HG02763 (cell line): ENCODE measurements at regions not wholly inside any gene's neighbourhood (a gene's known extent, or its start where the extent isn't known, plus 50 kb on each side); places are given as distances from the start of the nearest gene placed in this dataset.
"Not testable (repeated sequence)": the region's sequence is repeated elsewhere in the genome, so short reads cannot be mapped to it uniquely, and the experiment has no call there.

Source experiments
- ATAC-seq: cut with Tn5 transposase; IDR thresholded peaks from one replicate; pipeline ENCODE4 v1.9.1; 2021; ENCODE audit warnings: mild to moderate bottlenecking, moderate library complexity; ENCODE audit not compliant: unreplicated experiment

DNA sequence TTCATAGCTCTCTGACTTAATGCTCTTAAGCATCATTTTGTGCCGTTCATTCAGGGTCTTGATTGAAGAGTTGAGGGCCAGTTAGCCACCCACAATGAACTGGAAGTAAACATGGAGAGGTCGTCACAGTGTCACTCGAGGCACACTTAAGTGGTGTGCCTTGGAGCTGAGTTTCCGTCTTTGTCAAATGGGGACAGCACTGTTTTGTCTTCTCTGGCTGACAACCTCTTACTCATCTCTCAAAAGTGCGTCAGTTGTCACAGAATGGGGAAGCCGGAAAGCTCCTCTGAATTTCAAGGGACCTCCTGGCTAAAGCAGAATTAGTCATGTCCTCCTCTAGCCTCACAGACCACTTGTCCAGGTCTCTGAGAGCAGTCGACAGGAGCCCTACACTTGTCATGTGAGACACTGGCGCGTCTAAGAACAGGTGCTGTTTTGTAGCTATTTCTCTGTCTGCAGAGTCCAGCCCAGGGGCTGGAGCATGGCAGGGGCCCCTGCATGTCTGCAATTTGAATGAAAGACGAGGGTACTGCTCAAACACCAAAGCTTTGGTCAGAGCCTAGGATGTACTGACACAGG, 231.5 kb downstream of the NPIPA7 start:
- ATAC-seq, result not testable (repeated sequence)

DNA sequence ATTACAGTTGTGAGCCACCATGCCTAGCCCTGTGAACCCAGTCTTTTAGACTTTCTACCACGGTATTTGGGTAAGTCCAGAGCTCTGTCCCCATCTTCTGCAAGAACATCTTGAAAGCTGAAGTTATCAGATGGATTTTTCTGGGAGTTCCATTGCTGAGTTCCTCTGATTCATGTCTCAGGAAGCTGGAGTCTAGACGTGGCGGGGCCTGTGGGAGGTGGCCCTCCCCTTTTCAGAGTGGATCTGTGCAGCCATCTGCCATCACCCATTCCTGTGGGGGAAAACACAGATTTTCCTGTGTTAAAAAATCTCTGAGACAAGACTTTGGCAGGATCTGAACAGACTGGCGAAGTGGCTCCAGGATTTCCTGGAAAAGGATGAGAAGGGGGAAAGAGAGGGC, 234.3 kb downstream of the NPIPA7 start:
- ATAC-seq, result not testable (repeated sequence)

DNA sequence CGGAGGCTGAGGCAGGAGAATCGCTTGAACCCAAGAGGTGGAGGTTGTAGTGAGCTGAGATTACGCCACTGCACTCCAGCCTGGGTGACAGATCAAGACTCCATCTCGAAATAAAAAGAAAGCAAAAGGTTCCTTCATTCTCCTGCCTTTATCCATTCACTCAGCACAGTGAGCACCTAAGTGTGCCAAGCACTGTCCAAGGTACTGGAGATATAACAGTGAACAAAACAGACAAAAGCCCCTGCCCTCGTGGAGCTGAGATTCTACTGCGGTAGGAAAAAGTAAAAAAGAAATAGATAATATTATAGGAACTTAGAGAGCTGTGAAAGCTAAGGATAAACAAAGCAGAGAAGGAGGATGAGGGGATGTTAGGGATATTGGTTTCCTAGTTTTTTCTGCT, 235.5 kb downstream of the NPIPA7 start:
- ATAC-seq, result not testable (repeated sequence)

DNA sequence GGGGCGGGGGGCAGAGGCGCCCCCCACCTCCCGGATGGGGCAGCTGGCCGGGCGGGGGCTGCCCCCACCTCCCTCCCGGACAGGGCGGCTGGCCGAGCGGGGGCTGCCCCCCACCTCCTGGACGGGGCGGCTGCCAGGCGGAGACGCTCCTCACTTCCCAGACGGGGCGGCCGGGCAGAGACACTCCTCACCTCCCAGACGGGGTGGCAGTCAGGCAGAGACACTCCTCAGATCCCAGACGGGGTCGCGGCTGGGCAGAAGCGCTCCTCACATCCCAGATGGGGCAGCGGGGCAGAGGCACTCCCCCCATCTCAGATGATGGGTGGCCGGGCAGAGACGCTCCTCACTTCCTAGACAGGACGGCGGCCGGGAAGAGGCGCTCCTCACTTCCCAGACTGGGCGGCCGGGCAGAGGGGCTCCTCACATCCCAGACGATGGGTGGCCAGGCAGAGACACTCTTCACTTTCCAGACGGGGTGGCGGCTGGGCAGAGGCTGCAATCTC, 240.1 kb downstream of the NPIPA7 start:
- not testable (repeated sequence) for ATAC-seq

DNA sequence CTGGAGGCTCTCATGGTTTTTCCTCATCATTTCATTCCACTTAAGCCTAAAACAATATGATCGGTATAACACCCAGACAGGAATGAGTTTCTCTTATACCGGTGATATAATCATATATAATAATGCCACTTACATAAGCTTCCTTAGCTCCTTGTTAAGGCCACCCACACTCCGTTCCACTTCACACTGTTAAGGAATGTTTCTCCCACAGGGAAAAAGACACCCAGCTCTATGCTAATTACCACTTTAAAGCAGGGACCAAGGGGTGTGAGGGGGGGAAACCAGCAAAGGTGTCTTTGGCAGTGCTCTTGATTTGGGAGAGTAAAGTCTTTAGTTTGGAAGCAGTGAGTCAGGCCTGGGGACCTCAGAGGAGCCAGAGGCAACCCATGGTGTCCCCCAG, 245.4 kb downstream of the NPIPA7 start:
- ATAC-seq, result not testable (repeated sequence)

DNA sequence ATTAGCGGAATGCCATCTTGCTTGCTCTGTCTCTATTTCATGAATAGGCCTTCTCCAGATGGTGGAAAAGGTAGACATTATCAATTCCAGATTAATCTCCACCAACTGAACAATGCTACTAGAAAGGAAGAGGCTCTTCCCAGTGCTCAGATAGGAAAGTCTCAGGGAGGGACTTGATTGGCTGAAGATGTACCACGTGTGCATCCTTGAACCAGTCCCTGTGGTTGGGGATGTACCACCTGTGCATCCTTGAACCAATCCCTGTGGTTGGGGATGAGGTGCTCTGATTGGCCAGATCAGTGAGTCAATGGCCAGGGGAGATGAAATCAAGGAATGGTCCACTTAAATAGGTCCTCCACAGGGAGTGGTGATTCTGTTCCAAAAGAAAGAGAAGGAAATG, 246.2 kb downstream of the NPIPA7 start:
- not testable (repeated sequence) for ATAC-seq

DNA sequence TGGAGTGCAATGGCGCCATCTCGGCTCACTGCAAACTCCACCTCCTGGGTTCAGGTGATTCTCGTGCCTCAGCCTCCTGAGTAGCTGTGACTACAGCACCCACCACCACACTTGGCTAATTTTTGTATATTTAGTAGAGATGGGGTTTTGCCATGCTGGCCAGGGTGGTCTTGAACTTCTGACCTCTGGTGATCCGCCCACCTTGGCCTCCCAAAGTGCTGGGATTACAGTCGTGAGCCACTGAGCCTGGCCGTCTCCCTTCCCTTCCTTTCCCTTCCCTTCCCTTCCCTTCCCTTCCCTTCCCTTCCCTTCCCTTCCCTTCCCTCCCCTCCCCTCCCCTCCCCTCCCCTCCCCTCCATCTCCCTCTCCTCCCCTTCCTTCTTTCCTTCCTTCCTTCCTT, 248.9 kb downstream of the NPIPA7 start:
- not testable (repeated sequence) for ATAC-seq

DNA sequence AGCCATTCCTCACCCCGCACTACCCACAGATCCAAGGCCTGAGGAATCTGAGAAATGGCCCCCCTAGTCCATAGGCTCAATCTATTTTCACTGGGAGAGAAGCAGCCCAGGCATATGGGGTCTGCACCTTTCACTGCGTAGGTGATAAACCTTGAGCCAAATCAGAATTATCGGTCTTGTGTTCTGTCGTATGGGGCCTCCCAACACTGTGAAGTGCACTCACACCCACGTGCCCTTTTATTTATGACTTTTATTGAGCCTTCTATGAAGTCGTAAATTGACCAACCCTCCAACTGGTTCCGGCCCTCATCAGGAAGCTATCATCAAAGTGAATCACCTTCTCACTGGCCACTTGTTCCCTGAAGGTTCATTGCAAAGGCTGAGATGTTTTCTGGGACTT, 259.3 kb downstream of the NPIPA7 start:
- not testable (repeated sequence) for ATAC-seq

DNA sequence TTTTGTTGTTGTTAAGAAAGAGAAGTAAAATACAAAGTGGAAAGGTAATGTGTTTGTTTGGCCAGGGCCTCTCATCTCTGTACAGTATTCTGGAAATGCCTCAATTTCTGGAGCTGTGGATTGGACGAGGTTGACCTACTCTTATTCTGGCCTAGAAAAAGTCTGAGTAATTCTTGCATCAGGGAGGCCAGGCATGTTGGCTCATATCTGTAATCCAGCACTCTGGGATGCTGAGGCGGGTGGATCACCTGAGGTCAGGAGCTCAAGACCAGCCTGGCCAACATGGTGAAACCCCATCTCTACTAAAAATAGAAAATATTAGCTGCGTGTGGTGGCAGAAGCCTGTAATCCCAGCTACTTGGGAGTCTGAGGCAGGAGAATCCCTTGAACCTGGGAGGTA, 259.8 kb downstream of the NPIPA7 start:
- not testable (repeated sequence) for ATAC-seq

DNA sequence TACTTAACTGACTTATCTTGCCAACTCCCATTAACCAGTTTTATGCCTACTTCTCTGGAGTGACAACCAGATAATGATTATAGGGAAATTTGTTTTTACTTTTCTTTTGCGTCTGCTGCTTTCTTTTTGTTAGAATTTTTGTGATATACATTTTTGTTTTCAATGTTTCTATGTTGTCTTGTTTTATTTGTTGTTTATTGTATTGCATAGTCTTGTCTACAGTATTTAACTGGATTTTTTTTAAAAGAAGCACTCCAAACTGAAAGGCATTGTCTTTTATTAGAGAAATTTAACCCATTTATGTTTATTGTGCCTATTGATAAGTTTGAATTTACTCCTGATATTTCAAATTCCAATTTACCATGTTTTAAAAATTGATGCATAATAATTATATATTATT, 264.9 kb downstream of the NPIPA7 start:
- ATAC-seq, result not testable (repeated sequence)

DNA sequence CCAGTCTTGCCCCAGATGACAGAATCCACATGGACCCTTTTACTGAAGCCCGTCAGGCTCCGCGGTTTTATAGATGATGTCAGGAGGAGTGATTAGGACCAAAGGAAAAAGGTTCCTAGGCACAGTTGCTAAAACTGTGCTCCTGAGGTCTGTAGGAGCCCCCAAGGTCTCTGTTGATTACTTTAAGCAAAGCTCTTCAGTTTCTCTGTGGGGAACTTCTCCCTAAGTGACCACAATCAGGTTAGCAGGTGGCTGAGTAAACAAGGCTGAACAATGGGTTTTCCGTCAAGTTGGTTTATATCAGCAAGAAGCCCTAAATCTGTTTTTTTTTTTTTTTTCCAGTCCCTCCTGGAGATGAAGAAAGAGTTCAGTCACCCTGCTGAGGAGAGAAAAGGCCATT, 269.1 kb downstream of the NPIPA7 start:
- not testable (repeated sequence) for ATAC-seq

DNA sequence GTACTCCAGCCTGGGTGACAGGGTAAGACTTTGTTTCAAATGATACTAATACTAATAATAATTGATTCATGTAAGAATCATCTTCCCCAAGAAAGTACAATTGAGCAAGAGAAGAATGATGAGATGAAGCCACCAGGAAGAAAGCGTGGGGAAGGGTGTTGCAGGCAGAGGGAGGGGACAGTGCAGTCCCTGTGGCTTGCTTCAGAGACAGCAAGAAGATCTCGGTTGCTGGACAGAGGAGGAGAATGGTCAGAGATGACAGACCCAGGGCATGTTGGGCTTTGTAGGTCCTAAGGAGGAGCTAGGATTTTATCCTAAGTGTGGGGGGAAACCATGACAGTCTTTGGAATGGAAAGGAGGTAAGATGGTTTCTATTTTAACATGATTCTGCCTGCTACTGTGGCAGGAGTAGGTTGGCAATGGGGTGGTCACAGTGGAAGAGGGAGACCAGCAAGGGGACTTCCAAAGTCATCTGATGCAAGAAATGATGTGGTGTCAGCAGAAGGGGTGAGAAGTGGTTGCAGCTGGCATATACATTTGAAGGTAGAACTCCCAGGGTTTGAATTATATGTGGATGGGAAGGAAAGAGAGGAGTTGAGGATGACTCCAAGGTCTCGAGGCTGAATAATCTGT, 293.4 kb downstream of the NPIPA7 start:
- ATAC-seq, result not testable (repeated sequence)

DNA sequence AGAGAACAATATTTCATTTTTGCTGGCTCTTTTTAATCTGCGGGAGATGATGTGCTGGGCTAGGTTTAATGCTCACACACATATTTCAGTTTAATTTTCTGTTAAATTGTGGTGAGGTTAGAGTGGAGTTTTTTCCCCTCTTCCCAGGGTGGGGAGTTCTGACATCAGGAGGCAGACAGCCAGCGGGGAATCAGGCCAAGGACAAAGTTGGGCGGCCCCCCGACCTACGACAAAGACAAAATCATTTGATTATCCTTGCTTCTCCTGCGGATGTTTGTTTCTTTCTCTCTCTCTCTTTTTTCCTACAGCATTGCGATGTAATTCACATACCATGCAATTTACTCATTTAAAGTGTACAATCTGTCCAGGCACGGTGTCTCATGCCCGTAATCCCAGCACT, 295.9 kb downstream of the NPIPA7 start:
- not testable (repeated sequence) for ATAC-seq

DNA sequence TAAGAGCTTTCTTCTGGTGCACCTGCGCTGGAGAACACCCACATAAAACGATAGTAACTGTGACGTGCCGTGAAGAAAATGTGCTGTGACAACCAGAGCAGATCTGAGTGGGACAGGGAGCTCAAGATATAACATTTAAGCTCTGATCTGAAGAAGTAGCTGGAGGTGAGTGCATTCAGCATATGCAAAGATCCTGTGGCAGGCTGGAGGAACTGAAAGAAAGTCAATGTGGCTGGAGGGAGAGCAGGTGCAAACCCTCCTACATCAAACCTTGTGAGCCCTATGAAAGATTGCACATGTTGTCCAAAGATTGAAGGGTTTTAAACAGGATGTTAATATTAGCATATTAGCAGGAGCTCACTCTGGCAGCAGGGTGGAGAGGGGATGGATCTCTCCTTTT, 342.9 kb downstream of the NPIPA7 start:
- ATAC-seq, result not testable (repeated sequence)

DNA sequence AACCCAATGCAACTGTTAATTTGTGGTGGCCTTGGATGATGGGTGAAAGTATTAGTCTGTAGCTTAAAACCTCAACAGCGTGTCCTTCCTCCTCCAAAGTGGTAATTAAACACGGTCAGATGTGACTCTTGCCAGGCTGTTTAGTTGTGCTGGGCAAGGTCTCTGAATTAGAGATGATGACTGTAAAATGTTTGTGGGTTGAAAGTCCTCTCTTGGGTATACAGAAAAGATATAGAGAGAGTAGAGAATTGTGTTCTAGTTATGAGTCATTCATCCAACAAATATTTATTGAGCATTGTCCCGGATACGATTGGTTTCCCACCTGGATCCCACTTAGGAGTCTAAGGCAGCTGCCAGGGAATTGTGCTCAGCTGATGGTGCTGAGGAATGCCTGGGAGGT, 343.7 kb downstream of the NPIPA7 start:
- ATAC-seq, result not testable (repeated sequence)

DNA sequence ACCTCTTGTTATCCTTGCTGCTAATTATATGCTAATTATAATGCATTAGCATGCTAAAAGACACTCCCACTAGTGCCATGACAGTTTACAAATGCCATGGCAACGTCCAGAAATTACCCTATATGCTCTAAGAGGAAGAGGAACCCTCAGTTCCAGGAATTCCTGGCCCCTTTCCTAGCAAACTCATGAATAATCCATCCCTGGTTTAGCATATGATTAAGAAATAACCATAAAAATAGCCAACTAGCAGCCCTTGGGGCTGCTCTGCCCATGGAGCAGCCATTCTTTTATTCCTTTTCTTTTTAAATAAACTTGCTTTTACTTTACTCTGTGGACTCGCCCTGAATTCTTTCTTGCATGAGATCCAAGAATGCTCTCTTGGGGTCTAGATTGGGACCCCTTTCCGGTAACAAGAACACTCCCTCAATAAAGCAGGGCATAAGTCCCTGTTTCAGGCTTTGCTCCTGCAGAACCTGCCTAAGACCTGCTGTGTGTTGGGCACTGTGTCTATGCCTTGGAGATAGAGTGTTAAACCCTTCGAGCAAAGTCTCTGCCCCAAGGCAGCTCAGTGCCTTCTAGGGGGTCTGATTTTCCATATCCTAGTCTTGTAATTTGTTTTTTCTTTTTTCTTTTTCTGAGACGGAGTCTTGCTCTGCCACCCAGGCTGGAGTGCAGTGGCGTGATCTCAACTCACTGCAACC, 345.0 kb downstream of the NPIPA7 start:
- not testable (repeated sequence) for ATAC-seq

DNA sequence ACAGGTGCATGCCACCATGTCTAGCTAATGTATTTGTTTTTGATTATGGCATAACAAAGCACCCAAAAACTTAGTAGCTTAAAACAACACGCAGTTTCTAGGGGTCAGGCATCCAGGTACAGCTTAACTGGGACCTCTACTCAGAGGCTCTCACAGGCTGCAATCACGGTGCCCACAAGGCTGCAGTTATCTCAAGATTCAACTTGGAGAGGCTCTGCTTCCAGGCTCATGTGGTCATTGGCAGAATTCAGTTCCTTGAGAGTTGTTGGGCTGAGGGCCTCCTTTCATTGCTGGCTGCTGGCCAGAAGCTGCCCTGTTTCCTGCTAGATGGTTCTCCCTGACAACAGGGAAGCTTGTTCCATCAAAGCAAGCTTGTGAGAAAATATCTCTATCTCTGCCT, 348.1 kb downstream of the NPIPA7 start:
- ATAC-seq, result not testable (repeated sequence)

DNA sequence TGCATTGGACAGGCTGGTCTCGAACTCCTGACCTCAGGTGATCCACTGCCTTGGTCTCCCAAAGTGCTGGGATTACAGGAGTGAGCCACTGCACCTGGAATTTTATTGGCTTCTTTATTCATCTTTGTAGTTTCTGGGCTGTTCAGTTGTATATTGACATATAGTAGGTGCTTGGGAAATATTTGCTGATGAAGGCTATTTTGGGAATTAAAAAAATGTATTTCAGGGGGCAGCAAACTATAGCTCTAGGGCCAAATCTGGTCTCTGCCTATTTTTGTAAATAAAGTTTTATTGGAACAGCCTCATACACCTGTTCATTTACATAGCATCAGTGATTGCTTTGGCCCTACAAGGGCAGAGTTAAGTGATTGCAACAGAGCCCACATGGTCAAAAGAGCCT, 363.6 kb downstream of the NPIPA7 start:
- ATAC-seq, result not testable (repeated sequence)

DNA sequence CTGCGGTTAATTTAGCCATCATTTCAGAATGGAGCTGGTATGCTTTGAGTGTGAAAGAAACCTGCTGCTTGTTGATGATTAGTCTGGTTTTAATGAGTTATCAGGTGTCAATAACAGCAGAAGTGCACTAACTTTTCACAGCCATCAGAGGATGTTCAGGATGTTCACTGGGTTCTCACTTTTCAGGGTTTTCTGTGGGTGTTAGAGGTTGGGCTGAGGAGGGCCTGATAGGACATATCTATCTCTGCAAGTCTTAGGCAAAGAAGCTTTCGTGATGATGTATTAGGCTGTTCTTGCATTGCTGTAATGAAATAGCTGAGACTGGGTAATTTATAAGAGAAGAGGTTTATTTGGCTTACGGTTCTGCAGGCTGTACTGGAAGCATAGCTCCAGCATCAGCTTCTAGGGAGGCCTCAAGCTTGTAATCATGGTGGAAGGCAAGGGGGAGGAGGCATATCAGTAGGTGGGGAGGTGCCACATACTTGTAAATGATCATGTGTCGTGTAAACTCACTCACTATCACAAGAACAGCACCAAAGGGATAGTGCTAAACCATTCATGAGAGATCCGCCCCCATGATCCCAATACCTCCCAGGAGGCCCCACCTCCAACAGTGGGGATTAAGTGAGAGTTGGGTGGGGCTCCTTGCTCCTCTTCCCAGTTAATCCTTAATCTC, 376.2 kb downstream of the NPIPA7 start:
- ATAC-seq, result not testable (repeated sequence)

DNA sequence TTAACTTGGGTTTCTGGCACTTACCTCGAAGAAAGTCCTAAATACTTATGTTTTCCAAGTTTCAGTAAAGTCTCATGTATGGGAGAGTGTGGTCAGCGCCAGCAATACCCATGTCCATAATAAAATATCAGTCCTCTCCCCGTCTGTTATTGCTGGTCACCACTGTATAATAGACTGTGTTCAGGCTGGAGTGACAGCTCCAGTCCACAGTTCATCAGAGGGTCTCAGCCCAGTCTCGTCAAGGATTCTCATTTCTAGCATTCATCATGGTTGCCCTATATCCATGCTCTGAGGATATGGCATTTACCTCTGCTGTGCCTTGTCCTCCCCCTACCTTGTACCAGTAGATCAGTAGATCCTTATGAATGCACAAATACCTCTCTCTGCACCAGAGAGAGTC, 384.5 kb downstream of the NPIPA7 start:
- no peak for ATAC-seq

DNA sequence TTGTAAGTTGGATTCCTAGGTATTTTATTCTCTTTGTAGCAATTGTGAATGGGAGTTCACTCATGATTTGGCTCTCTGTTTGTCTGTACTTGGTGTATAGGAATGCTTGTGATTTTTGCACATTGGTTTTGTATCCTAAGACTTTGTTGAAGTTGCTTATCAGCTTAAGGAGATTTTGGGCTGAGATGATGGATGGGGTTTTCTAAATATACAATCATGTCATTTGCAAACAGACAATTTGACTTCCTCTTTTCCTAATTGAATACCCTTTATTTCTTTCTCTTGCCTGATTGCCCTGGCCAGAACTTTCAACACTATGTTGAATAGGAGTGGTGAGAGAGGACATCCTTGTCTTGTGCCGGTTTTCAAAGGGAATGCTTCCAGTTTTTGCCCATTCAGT, 391.8 kb downstream of the NPIPA7 start:
- ATAC-seq, result not testable (repeated sequence)
